ENCODE measurements at regions not wholly inside any gene's neighbourhood (a gene's known extent, or its start where the extent isn't known, plus 50 kb on each side); places are given as distances from the start of the nearest gene placed in this dataset.
A peak's percentile ranks its signal among the peaks of the same experiment; 100 is the strongest.

- Histone ChIP-seq H3K4me3 (ENCODE audit: low read length) (no peak overlapping the region), H3K4me1 (ENCODE audit: control insufficient read depth, insufficient read depth, low read length) (no peaks in the 10 kb centered on the region), H3K9me3 (ENCODE audit: control insufficient read depth, insufficient read depth, low read length) (no peaks in the 10 kb centered on the region), H3K27me3 (ENCODE audit: control insufficient read depth, insufficient read depth, low read length) (no peaks in the 10 kb centered on the region), H3K36me3 (ENCODE audit: control insufficient read depth, insufficient read depth, low read length) (no peaks in the 10 kb centered on the region), H3K27ac (ENCODE audit: low read length) (no peak overlapping the region)
- Mint-ChIP-seq H3K36me3 (no peaks in the 10 kb centered on the region), H3K4me3 (no peak overlapping the region), H3K27me3 (ENCODE audit: low read depth in 2 of 2) (no peaks in the 10 kb centered on the region), H3K9me3 (peaks cover 9 to 12% of the 10 kb centered on the region in 2 donors), H3K27ac (no peak overlapping the region), H3K4me1 (no peaks in the 10 kb centered on the region)
- peak in 1 of 2 donors; percentile 50 for DNase-seq
- 50% methylated on average over 1 of the region's 1 CpG for WGBS (ENCODE audit: insufficient coverage)
- intact Hi-C loops (cut with micrococcal nuclease), result no loop called here
- no peak for TF ChIP-seq CTCF (IDR thresholded peaks at IDR 0.05)
- no peak for ATAC-seq
Observed at GRCh38 chr2:153235516-153235915, 243.0 kb downstream of the RPRM start.

- no peaks in the 10 kb centered on the region for H3K9me3 ChIP-seq (ENCODE audit: control insufficient read depth, insufficient read depth, low read length)
- DNase-seq (no peak), ATAC-seq (no peak)
- intact Hi-C loops (cut with micrococcal nuclease), result no loop called here
- H3K4me1 ChIP-seq (ENCODE audit: control insufficient read depth, insufficient read depth, low read length), result no peaks in the 10 kb centered on the region
- 93% methylated on average over 1 of the region's 2 CpGs for WGBS (ENCODE audit: insufficient coverage)
- no peaks in the 10 kb centered on the region for H3K27me3 ChIP-seq (ENCODE audit: control insufficient read depth, insufficient read depth, low read length)
- no peak overlapping the region for H3K4me3 Mint-ChIP-seq
- H3K27ac ChIP-seq (ENCODE audit: low read length), result no peak overlapping the region
- TF ChIP-seq CTCF (IDR thresholded peaks at IDR 0.05), result no peak
- no peaks in the 10 kb centered on the region for H3K27me3 Mint-ChIP-seq (ENCODE audit: low read depth in 2 of 2)
- no peaks in the 10 kb centered on the region for H3K36me3 ChIP-seq (ENCODE audit: control insufficient read depth, insufficient read depth, low read length)
- no peaks in the 10 kb centered on the region for H3K4me1 Mint-ChIP-seq
- H3K36me3 Mint-ChIP-seq, result no peaks in the 10 kb centered on the region
- H3K4me3 ChIP-seq (ENCODE audit: low read length), result no peak overlapping the region
- peaks cover 12% of the 10 kb centered on the region in 2 donors for H3K9me3 Mint-ChIP-seq
- H3K27ac Mint-ChIP-seq, result no peak overlapping the region
Observed at GRCh38 chr2:153232464-153232863, 246.1 kb downstream of the RPRM start.

- Histone ChIP-seq H3K27me3 (ENCODE audit: control insufficient read depth, insufficient read depth, low read length) (no peaks in the 10 kb centered on the region), H3K4me3 (ENCODE audit: low read length) (no peak overlapping the region), H3K36me3 (ENCODE audit: control insufficient read depth, insufficient read depth, low read length) (no peaks in the 10 kb centered on the region), H3K4me1 (ENCODE audit: control insufficient read depth, insufficient read depth, low read length) (no peaks in the 10 kb centered on the region), H3K9me3 (ENCODE audit: control insufficient read depth, insufficient read depth, low read length) (no peaks in the 10 kb centered on the region), H3K27ac (ENCODE audit: low read length) (no peak overlapping the region)
- no peak for TF ChIP-seq CTCF (IDR thresholded peaks at IDR 0.05)
- Mint-ChIP-seq H3K4me3 (no peak overlapping the region), H3K4me1 (no peaks in the 10 kb centered on the region), H3K27ac (no peak overlapping the region), H3K27me3 (ENCODE audit: low read depth in 2 of 2) (no peaks in the 10 kb centered on the region), H3K9me3 (peaks cover 11 to 20% of the 10 kb centered on the region in 2 donors), H3K36me3 (no peaks in the 10 kb centered on the region)
- 82% methylated on average over 4 of the region's 5 CpGs for WGBS (ENCODE audit: insufficient coverage)
- intact Hi-C loops (cut with micrococcal nuclease), result no loop called here
- DNase-seq (no peak), ATAC-seq (no peak)
Observed at GRCh38 chr2:153230977-153231376, 247.6 kb downstream of the RPRM start.

GRCh38 chr2:153228904-153229303, 249.7 kb downstream of the RPRM start:
- no peaks in the 10 kb centered on the region for H3K4me1 ChIP-seq (ENCODE audit: control insufficient read depth, insufficient read depth, low read length)
- DNase-seq (no peak), ATAC-seq (no peak)
- no peak overlapping the region for H3K4me3 Mint-ChIP-seq
- no peak for TF ChIP-seq CTCF (IDR thresholded peaks at IDR 0.05)
- no peaks in the 10 kb centered on the region for H3K27me3 ChIP-seq (ENCODE audit: control insufficient read depth, insufficient read depth, low read length)
- H3K27ac ChIP-seq (ENCODE audit: low read length), result no peak overlapping the region
- intact Hi-C loops (cut with micrococcal nuclease), result no loop called here
- H3K36me3 Mint-ChIP-seq, result no peaks in the 10 kb centered on the region
- peaks cover 11 to 17% of the 10 kb centered on the region in 2 donors for H3K9me3 Mint-ChIP-seq
- H3K9me3 ChIP-seq (ENCODE audit: control insufficient read depth, insufficient read depth, low read length), result no peaks in the 10 kb centered on the region
- no peak overlapping the region for H3K4me3 ChIP-seq (ENCODE audit: low read length)
- H3K4me1 Mint-ChIP-seq, result no peaks in the 10 kb centered on the region
- H3K27ac Mint-ChIP-seq, result no peak overlapping the region
- H3K27me3 Mint-ChIP-seq (ENCODE audit: low read depth in 2 of 2), result no peaks in the 10 kb centered on the region
- H3K36me3 ChIP-seq (ENCODE audit: control insufficient read depth, insufficient read depth, low read length), result no peaks in the 10 kb centered on the region
